Cardiac muscle cell (in vitro differentiated cells and primary cell): ENCODE measurements at regions not wholly inside any gene's neighbourhood (a gene's known extent, or its start where the extent isn't known, plus 50 kb on each side); places are given as distances from the start of the nearest gene placed in this dataset.
"Not testable (repeated sequence)": the region's sequence is repeated elsewhere in the genome, so short reads cannot be mapped to it uniquely, and the experiment has no call there.

Experiments
- DNase-seq, 2 donors: peaks; one replicate each; pipeline versions ENCODE4 v3.0.0 to v3.0.0-alpha.2; 2010 to 2017; ENCODE audit warnings: low read depth in 1 of 2, low spot score in 1 of 2
- H3K27ac ChIP-seq: fragments of 200-600 bp; sonication (generic); 2 replicates; pipeline ENCODE4 v1.5.1; 2016
- H3K27me3 ChIP-seq: fragments of 200-600 bp; sonication (generic); 2 replicates; pipeline ENCODE4 v1.6.0; 2016; ENCODE audit warnings: control low read depth
- H3K36me3 ChIP-seq: fragments of 200-600 bp; sonication (generic); 2 replicates; pipeline ENCODE4 v1.5.1; 2016; ENCODE audit warnings: control low read depth
- H3K4me1 ChIP-seq: fragments of 200-600 bp; sonication (generic); 2 replicates; pipeline ENCODE4 v1.8.1; 2017; ENCODE audit warnings: low read depth, mild to moderate bottlenecking, mixed run types
- H3K4me3 ChIP-seq: fragments of 200-600 bp; sonication (generic); 2 replicates; pipeline ENCODE4 v1.5.1; 2016; ENCODE audit warnings: mild to moderate bottlenecking
- H3K9me3 ChIP-seq: fragments of 200-600 bp; sonication (generic); 2 replicates; pipeline ENCODE4 v1.5.1; 2017; ENCODE audit warnings: low read depth, mild to moderate bottlenecking, control low read depth
- CTCF ChIP-seq: IDR thresholded peaks from 2 replicates; pipeline ENCODE4 v1.5.1; 2012; ENCODE audit warnings: low read depth, mild to moderate bottlenecking, low read length

- no peaks in the 10 kb centered on the region for H3K27me3 ChIP-seq
- H3K4me3 ChIP-seq, result no peak overlapping the region
- H3K36me3 ChIP-seq, result no peaks in the 10 kb centered on the region
- H3K27ac ChIP-seq, result no peak overlapping the region
- H3K9me3 ChIP-seq, result no peaks in the 10 kb centered on the region
- TF ChIP-seq CTCF, result no peak
- DNase-seq, result no peak
- peaks cover 3% of the 10 kb centered on the region for H3K4me1 ChIP-seq
Observed at GRCh38 chr5:136738829-136739228, 373.5 kb upstream of the TRPC7 start.

- Histone ChIP-seq H3K36me3 (no peaks in the 10 kb centered on the region), H3K27ac (no peak overlapping the region), H3K9me3 (no peaks in the 10 kb centered on the region), H3K4me1 (peaks cover 3% of the 10 kb centered on the region), H3K4me3 (no peak overlapping the region), H3K27me3 (no peaks in the 10 kb centered on the region)
- no peak for TF ChIP-seq CTCF
- DNase-seq, result no peak
Observed at GRCh38 chr5:136736021-136736420, 370.7 kb upstream of the TRPC7 start.

GRCh38 chr5:136735611-136736010 lies 370.3 kb upstream of the TRPC7 start:
- not testable (repeated sequence) for H3K36me3 ChIP-seq, H3K4me1 ChIP-seq, H3K4me3 ChIP-seq, H3K9me3 ChIP-seq, H3K27ac ChIP-seq, DNase-seq, H3K27me3 ChIP-seq

- Histone ChIP-seq H3K9me3 (no peaks in the 10 kb centered on the region), H3K36me3 (no peaks in the 10 kb centered on the region), H3K27ac (no peak overlapping the region), H3K4me3 (no peak overlapping the region), H3K27me3 (no peaks in the 10 kb centered on the region), H3K4me1 (peaks cover 3% of the 10 kb centered on the region)
- peak in 1 of 2 donors; percentile 7 for DNase-seq
- no peak for TF ChIP-seq CTCF
Observed at GRCh38 chr5:136734628-136735027, 369.3 kb upstream of the TRPC7 start.

DNA sequence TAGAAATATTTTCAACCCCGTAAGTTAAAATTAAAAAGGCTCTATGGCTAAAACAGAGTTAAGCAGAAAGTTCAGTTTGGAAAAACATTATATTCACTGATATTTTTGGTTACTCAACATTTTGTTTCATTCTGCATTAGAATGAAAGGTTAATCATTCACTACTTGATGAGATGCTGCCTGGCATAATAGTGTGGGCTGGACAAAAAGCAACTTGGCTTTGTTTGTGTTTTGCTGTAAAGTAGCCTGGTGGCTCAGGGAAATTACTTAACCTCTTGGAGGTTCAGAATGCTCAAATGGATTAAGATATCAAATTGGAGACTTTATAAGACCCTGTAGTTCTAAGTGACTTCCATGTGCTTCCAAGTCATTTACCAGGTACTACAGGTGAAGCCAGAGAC lies 367.4 kb upstream of the TRPC7 start:
- H3K36me3 ChIP-seq, result no peaks in the 10 kb centered on the region
- no peak overlapping the region for H3K27ac ChIP-seq
- no peak overlapping the region for H3K4me3 ChIP-seq
- DNase-seq, result no peak
- H3K4me1 ChIP-seq, result peaks cover 3% of the 10 kb centered on the region
- H3K27me3 ChIP-seq, result no peaks in the 10 kb centered on the region
- H3K9me3 ChIP-seq, result no peaks in the 10 kb centered on the region
- TF ChIP-seq CTCF, result no peak

GRCh38 chr5:136731241-136731900 lies 366.0 kb upstream of the TRPC7 start:
- Histone ChIP-seq H3K36me3 (no peaks in the 10 kb centered on the region), H3K4me3 (no peak overlapping the region), H3K27me3 (no peaks in the 10 kb centered on the region), H3K9me3 (no peaks in the 10 kb centered on the region), H3K27ac (no peak overlapping the region), H3K4me1 (peaks cover 3% of the 10 kb centered on the region)
- TF ChIP-seq CTCF, result no peak
- no peak for DNase-seq
